Activated CD4-positive, CD25-positive, alpha-beta regulatory T cell treated with anti-CD3 and anti-CD28 coated beads, Interleukin-2, amount 50 U/mL, for 16 hours (primary cell): ENCODE measurements at regions not wholly inside any gene's neighbourhood (a gene's known extent, or its start where the extent isn't known, plus 50 kb on each side); places are given as distances from the start of the nearest gene placed in this dataset.

Experiments
- DNase-seq: peaks from one replicate; pipeline ENCODE4 v3.0.0-alpha.2; 2020; ENCODE audit warnings: low read depth, low spot score

GRCh38 chr14:30299915-30300314, 259.0 kb upstream of the G2E3 start:
- DNase-seq = no peak

- no peak for DNase-seq
Measured at GRCh38 chr14:30303350-30303749, 255.6 kb upstream of the G2E3 start.

DNA sequence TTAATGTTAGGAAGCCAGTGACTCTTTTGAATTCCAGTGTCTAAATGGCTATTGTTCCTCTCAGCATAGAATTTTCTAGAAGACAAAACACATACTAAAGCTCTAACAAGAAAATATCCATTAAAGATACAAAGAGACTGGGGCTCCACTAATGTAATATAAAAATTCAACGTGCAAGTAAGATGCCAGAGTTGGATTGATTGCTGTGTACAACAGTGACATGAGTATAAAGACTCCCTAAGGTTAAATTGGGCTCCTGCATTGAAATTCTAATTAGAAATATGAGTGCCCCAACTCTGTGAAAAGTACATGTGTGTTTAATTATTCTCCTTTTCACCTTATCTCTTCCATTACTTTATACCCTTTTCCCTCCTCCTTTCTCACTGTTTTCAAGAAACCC, 253.6 kb upstream of the G2E3 start:
- DNase-seq = no peak

DNA sequence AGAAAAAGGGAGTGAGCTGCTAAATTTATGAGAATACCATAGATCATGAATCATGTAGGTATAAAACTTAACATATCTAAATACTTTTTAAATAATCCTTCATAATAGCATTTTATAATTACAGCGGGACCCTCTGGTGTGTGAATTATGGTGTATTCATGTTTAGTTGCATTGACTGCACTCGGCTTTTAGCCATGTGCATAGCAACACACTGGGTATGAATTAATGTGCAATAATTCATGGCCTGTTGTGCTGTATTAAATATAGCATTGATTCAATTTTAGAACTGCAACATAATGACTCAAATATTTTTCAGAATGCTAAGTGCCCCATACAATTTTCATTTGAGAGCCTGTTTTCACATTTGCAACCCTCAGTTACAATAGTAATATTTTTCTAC, 249.6 kb upstream of the G2E3 start:
- no peak for DNase-seq

GRCh38 chr14:30312214-30312613, 246.7 kb upstream of the G2E3 start:
- DNase-seq = no peak

DNA sequence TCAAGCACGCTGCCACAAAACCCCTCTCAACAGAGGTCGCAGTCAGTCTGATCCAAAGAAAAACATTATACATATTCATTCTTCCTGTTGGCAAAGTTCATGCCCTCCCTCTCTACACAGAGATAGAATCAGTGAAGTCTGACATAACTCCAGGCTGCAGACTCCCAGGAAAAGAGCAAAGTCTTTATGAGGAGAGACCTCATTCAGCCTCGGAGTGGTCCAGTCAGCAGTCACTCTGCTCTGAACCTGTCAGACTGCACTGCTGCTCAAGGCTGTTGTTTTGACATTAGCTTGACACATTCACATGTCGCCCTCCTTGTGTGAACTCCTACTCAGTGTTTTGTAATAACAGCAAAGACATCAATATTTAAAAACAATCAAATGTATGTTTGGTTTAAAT, 241.2 kb upstream of the G2E3 start:
- no peak for DNase-seq

GRCh38 chr14:30322819-30323218, 236.1 kb upstream of the G2E3 start:
- DNase-seq = no peak

DNA sequence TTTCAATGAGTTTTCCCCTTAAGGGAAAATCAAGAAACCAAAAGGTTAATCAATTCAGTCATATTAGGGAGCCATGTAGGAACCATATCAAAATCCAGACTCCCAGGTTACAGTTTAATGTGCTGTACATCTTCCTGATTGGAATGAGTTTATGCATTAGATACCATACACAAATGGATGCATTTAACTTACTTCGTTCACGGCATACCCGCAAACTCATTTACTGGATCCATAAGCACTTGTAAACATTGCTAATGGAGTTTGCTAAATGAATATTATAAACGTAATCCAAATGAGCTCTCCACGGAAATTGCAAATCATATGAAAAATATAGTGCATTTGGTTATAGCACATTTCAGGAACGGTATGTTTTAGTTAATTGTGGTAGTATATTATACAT, 228.9 kb upstream of the G2E3 start:
- no peak for DNase-seq

DNA sequence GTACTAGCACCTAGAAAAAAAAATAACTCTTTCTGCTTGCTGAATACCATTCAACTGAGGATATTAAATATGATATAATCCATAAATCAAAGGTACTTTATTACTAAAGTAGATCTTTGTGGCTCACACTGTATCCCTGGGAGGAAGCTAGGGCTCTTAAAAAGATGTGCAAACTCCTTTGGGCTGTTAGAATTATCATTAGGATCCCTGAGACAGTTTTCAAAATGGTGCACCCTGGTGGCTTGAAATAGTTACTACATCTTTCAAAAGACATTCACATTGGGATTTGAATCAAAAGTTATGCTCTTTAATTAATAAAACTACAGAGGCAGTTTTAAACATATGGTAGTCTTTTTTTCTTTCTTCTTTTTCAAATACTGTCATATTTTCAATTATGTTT, 228.5 kb upstream of the G2E3 start:
- DNase-seq = no peak

GRCh38 chr14:30331030-30331429, 227.9 kb upstream of the G2E3 start:
- no peak for DNase-seq

GRCh38 chr14:30332374-30332773, 226.6 kb upstream of the G2E3 start:
- DNase-seq = no peak

DNA sequence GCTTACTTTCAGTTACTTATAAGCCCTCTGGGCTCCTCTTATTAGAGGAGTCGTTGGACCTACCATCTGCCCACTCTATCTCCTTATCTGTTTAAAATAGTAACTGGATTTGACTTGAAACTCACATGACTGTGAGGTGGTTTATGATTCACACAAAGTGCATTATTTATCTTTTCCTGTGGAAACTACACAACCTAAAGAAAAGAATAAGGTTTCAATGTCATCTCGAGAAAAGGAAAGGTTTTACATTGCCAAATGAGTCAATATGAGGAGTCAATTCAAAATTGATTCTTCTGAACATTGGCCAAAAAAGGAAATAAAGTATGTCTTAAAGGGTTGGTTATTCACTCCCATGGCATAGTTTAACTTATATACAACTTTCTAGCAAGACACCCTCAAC, 225.0 kb upstream of the G2E3 start:
- no peak for DNase-seq

GRCh38 chr14:30337456-30337855, 221.5 kb upstream of the G2E3 start:
- no peak for DNase-seq

DNA sequence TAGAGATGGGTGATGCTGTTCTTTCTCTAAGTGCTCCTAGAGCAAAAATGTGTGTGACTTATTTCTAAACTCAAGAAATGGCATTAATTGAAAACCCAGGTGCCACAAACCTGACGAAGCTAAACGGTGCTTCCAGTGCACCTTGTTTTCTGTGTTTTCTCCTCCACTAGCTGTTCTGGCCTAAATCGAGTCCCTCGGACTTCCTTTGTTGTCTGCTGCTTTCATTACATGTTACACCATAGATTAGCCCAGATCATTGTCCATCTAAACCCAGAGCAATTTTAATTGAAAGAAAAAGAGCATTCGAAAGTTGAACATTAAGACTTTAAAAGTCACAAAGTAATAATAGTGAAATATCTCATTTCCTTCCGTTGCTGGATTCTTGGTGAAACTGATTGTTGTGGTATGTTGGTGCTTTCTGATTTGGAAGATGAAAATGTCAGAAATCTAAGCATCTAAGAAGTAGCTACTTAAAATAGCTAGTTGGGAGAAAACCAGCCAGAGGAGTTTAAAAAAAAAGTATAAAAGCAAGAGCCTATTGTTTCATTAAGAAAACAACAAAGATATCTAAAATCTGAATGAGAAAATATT, 219.6 kb upstream of the G2E3 start:
- no peak for DNase-seq

DNA sequence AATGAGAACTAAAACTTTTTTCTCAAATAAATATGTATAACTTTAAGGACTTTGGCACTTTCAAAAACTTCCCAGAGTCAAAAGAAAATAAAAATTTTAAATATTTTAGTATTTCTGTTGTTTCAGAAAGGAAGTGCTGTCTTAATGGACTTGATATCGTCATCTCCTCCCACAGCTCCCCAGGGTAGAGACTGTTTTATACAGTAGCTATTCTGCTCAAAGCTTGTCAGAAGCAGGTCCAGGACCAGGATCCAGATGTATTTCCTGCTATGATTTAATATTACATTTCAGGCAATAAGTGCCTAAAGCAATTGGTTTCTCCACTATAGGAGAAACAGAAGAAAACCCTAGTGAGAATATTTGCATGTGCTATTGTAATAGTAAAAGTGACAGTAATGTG, 218.5 kb upstream of the G2E3 start:
- DNase-seq = no peak

DNA sequence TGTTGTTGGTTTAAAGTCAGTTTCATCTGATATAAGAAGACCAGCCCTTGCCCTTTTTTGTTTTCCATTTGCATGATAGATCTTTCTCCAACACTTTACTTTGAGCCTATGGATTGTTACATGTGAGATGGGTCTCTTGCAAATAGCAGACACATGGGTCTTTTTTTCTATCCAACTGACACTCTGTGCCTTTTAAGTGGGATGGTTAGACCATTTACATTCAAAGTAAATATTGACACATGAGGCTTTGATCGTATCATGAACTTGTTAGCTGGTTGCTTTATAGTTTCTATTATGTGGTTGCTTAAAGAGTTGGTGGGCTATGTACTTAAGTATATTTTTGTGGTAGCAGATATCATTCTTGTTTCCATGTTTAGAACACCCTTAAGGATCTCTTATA, 213.4 kb upstream of the G2E3 start:
- DNase-seq = no peak

DNA sequence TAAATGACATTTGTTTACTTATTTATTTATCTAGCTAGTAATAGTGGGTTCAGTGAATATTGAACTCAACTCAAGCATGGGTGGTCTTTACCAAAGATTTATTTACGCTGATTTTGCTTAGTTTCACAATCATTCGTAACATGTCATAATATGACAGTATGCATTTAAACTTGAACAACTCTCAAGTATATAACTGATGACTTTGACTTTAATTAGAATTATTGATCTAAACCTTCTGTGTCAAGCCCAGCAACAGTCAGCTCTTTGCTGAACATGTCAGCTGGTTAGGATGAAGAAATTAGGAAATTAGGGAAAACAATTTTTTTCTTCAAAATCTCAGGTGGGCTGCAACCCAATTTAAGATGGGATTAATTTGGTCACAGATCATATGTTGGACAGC, 210.5 kb upstream of the G2E3 start:
- DNase-seq = no peak

- DNase-seq = no peak
Measured at GRCh38 chr14:30349520-30349919, 209.4 kb upstream of the G2E3 start.

GRCh38 chr14:30354439-30354838, 204.5 kb upstream of the G2E3 start:
- DNase-seq = no peak

DNA sequence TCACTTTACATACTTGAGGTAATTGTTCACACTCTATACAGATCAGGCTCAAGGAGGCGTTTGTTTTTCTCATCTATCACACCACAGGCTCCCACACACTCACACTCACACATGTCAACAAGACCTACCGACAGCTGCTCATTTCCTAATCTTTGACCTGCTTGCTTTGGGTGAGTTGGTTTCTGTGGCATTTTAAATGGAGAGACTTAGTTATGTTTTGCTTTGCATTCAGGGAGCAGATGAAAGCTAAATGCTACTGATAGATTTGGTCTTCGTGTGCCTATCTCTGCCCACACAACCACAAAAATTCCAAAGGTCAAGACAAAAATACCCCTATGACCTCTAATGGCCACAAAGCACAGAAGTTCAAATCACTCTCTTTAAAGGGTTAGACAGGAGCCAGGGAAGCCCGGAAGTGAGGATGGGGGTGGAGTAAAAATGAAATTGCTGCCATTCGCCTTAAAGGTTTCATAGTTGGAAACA, 203.5 kb upstream of the G2E3 start:
- DNase-seq = no peak

GRCh38 chr14:30356438-30357202, 202.3 kb upstream of the G2E3 start:
- no peak for DNase-seq

- DNase-seq = no peak
Measured at GRCh38 chr14:30357791-30358190, 201.2 kb upstream of the G2E3 start.

DNA sequence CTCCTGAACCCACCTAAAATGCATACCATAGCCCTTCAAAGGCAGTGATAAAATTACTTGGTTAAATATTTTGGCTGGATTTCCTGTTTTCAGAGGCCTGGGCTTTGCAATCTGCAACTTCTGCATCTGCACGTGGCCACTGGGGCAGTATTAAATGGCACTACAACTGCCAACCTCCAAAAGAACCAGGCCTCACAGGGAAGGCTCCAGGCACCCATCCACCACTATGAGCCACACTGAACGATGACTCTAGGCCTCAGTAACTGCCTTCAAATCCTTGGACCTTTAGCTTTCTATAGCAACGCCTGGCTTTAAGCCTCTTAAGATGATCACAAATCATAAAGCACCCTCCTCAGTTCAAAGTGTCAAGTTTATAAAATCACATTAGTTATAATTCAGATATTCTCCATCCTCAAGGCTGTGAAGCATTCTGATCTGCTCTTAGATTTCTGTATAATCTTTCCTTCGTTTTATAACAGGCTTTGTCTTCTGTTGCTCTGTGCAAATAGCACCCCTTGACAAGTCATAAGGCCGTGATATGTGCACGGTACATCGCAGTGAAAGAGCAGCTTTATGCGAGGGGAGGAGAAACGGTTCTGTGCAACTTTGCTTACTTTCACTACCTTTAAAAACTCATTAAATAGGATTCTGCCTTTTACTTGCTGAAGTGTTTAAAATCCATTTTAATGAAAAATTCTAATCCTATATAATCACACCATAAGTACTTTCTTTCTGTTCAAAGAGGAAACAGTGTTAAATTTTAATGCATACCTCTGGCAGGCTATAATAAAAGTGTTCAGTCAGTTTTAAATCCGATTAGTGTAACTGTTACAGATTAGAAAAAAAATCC, 196.4 kb upstream of the G2E3 start:
- no peak for DNase-seq
